B cell (primary cell): ENCODE measurements at regions not wholly inside any gene's neighbourhood (a gene's known extent, or its start where the extent isn't known, plus 50 kb on each side); places are given as distances from the start of the nearest gene placed in this dataset.

Source experiments
- ATAC-seq: fragments of 200-7000 bp; cut with Tn5 transposase; one replicate; pipeline ENCODE4 v1.10.0; 2021; ENCODE audit warnings: low read depth, mild to moderate bottlenecking, moderate number of reproducible peaks, moderate library complexity
- CTCF ChIA-PET: fragments of 350-600 bp; sonication (Branson Sonifier 250); formaldehyde crosslinking; loops from one replicate; lab custom pipeline; 2021; ENCODE audit warnings: antibody characterized with exemption, inconsistent platforms; lab: Charles Lee
- POLR2A ChIA-PET: fragments of 350-600 bp; sonication (Branson Sonifier 250); formaldehyde crosslinking; loops from one replicate; lab custom pipeline; 2021; ENCODE audit warnings: antibody characterized with exemption; lab: Charles Lee
- DNase-seq: peaks from one replicate; pipeline ENCODE4 v3.0.0; 2013
- H2AFZ ChIP-seq: 2 replicates; pipeline ENCODE4 v1.6.1; 2012; ENCODE audit warnings: mild to moderate bottlenecking, low read depth, low read length; ENCODE audit not compliant: insufficient read depth, poor library complexity, severe bottlenecking
- H3K27ac ChIP-seq, 2 donors: 1 replicate in 1 of 2; 2 replicates in 1 of 2; pipeline ENCODE4 v1.5.1; 2012 to 2013; ENCODE audit warnings: low read length in 2 of 2, mild to moderate bottlenecking in 2 of 2, moderate library complexity in 1 of 2
- H3K27me3 ChIP-seq, 4 experiments: fragments of 200-600 bp in 1 of 4; sonication (generic) in 1 of 4; replicated peaks in 1 of 4; 1 replicate in 2 of 4; 2 replicates in 2 of 4; pipeline versions ENCODE4 v1.6.1 to v1.7.0; 2013 to 2016; ENCODE audit warnings: low read length in 3 of 4, mild to moderate bottlenecking in 2 of 4, mixed read lengths in 1 of 4, moderate library complexity in 1 of 4; ENCODE audit not compliant: insufficient read depth in 4 of 4, control insufficient read depth in 3 of 4; ENCODE audit errors: control extremely low read depth in 1 of 4
- H3K36me3 ChIP-seq, 2 experiments: replicated peaks in 1 of 2; 1 replicate in 1 of 2; 2 replicates in 1 of 2; pipeline versions ENCODE4 v1.6.1 to v1.7.1; 2013; ENCODE audit warnings: low read length in 1 of 2; ENCODE audit not compliant: insufficient read depth in 2 of 2, control insufficient read depth in 1 of 2; ENCODE audit errors: control extremely low read depth in 1 of 2, extremely low read depth in 1 of 2
- H3K4me1 ChIP-seq, 2 donors: fragments of 200-600 bp in 1 of 2; sonication (generic) in 1 of 2; 1 replicate in 1 of 2; 2 replicates in 1 of 2; pipeline versions ENCODE4 v1.5.1 to v1.6.1; 2013 to 2017; ENCODE audit warnings: low read length in 2 of 2; ENCODE audit not compliant: control insufficient read depth in 2 of 2, insufficient read depth in 2 of 2
- H3K4me2 ChIP-seq: replicated peaks from 2 replicates; pipeline ENCODE3; 2012; ENCODE audit warnings: mild to moderate bottlenecking, low read depth, low read length; ENCODE audit not compliant: poor library complexity, severe bottlenecking
- H3K4me3 ChIP-seq, 5 experiments: fragments of 200-600 bp in 1 of 5; sonication (generic) in 1 of 5; 1 replicate in 3 of 5; 2 replicates in 2 of 5; pipeline versions ENCODE4 v1.5.1 to v1.7.0; 2011 to 2016; ENCODE audit warnings: low read length in 4 of 5, mild to moderate bottlenecking in 4 of 5, low read depth in 2 of 5, control low read depth in 1 of 5, moderate library complexity in 1 of 5; ENCODE audit not compliant: insufficient read depth in 1 of 5; ENCODE audit errors: control extremely low read depth in 1 of 5, extremely low read depth in 1 of 5
- H3K79me2 ChIP-seq: fragments of 200-600 bp; sonication (generic); one replicate; pipeline ENCODE4 v1.6.0; 2016; ENCODE audit warnings: low read length; ENCODE audit not compliant: control insufficient read depth, insufficient read depth
- H3K9ac ChIP-seq: fragments of 200-600 bp; sonication (generic); 2 replicates; pipeline ENCODE4 v1.6.1; 2017; ENCODE audit warnings: mild to moderate bottlenecking, low read length, moderate library complexity
- H3K9me3 ChIP-seq, 3 donors: one replicate each; pipeline versions ENCODE4 v1.6.1 to v1.7.1; 2013; ENCODE audit warnings: low read length in 2 of 3; ENCODE audit not compliant: control insufficient read depth in 2 of 3, insufficient read depth in 1 of 3; ENCODE audit errors: control extremely low read depth in 1 of 3
- H4K20me1 ChIP-seq: 2 replicates; pipeline ENCODE4 v1.6.0; 2012; ENCODE audit warnings: mild to moderate bottlenecking, low read length; ENCODE audit not compliant: insufficient read depth, control insufficient read depth, poor library complexity, severe bottlenecking
- H3K27ac Mint-ChIP-seq: one replicate; pipeline ENCODE4 v1.8.0; 2021; ENCODE audit warnings: mixed read lengths
- H3K27me3 Mint-ChIP-seq: one replicate; pipeline ENCODE4 v1.8.0; 2021; ENCODE audit warnings: mixed read lengths
- H3K4me1 Mint-ChIP-seq: one replicate; pipeline ENCODE4 v1.8.0; 2021; ENCODE audit warnings: mixed read lengths
- H3K4me3 Mint-ChIP-seq: one replicate; pipeline ENCODE4 v1.8.0; 2021; ENCODE audit warnings: mixed read lengths
- H3K9me3 Mint-ChIP-seq: one replicate; pipeline ENCODE4 v1.8.0; 2022; ENCODE audit warnings: mixed read lengths; ENCODE audit not compliant: insufficient read depth
- CTCF ChIP-seq: fragments of 200-600 bp; IDR thresholded peaks from one replicate; pipeline ENCODE4 v1.8.0; 2022; ENCODE audit warnings: antibody characterized with exemption, mild to moderate bottlenecking
- EZH2 ChIP-seq: IDR thresholded peaks from 2 replicates; pipeline ENCODE4 v1.6.1; 2012; ENCODE audit warnings: borderline replicate concordance, low read depth, mild to moderate bottlenecking, moderate library complexity, low read length; ENCODE audit not compliant: insufficient read depth, poor library complexity, severe bottlenecking
- WGBS: methylation state at CpG from one replicate; pipeline ENCODE4 v1.1.5; 2013; ENCODE audit warnings: missing lambda C conversion rate; ENCODE audit not compliant: insufficient coverage; 5-methylcytosine and 5-hydroxymethylcytosine counted together
- intact Hi-C: fragments of 100-400 bp; cut with micrococcal nuclease; formaldehyde crosslinking; loops from one replicate; pipeline ENCODE4 v1.10.0; 2022

- Histone ChIP-seq H3K27me3 (no peaks in the 10 kb centered on the region), H3K4me2 (peak overlapping the region; percentile 87)
- intact Hi-C loops: loop anchor here (1.0 to 2.0 kb wide), 6 partner anchors 10 to 65 kb away; no protein-coding TSS in a partner anchor
Observed at GRCh38 chr17:77464988-77465357, 324.2 kb downstream of the SEC14L1 start.

More at GRCh38 chr17:77464988-77465357, 324.2 kb downstream of the SEC14L1 start:
- POLR2A ChIA-PET: interaction anchor here (0.6 to 3.6 kb wide), 16 partner anchors 13 to 493 kb away, joined by 3 to 45 read pairs (median 6); partner anchors contain the start of gene TNRC6C
- Mint-ChIP-seq H3K9me3 (peaks cover 2% of the 10 kb centered on the region), H3K27me3 (no peaks in the 10 kb centered on the region), H3K4me1 (peaks cover 86% of the 10 kb centered on the region), H3K4me3 (peak overlapping the region; percentile 81), H3K27ac (peak overlapping the region; percentile 95)
- DNase-seq: no peak
- TF ChIP-seq EZH2: no peak
- no peak for TF ChIP-seq CTCF
- peak overlapping the region; percentile 55 to 89 for H3K27ac ChIP-seq
- no peak overlapping the region for H2AFZ ChIP-seq
- peak overlapping the region; percentile 12 to 56 (median 33) for H3K4me3 ChIP-seq
- peaks cover 90 to 98% of the 10 kb centered on the region in 2 donors for H3K4me1 ChIP-seq
- no peak for ATAC-seq
- peaks cover 93% of the 10 kb centered on the region for H3K79me2 ChIP-seq
- peaks cover 3 to 38% of the 10 kb centered on the region in 2 experiments for H3K36me3 ChIP-seq
- peak overlapping the region; percentile 56 for H3K9ac ChIP-seq
- 34% methylated on average over 2 of the region's 6 CpGs for WGBS
- CTCF ChIA-PET: interaction anchor here (0.9 to 5.9 kb wide), 10 partner anchors 9 to 139 kb away, joined by 3 to 31 read pairs (median 6); no protein-coding TSS in a partner anchor
- peaks cover 27% of the 10 kb centered on the region for H4K20me1 ChIP-seq
- no peaks in the 10 kb centered on the region for H3K9me3 ChIP-seq
